ENCODE measurements at regions not wholly inside any gene's neighbourhood (a gene's known extent, or its start where the extent isn't known, plus 50 kb on each side); places are given as distances from the start of the nearest gene placed in this dataset.
A peak's percentile ranks its signal among the peaks of the same experiment; 100 is the strongest.

GRCh38 chr9:89738137-89738932 lies 133.5 kb downstream of the GADD45G start:
- intact Hi-C loops (cut with DNase I) = no loop called here
- ATAC-seq (ENCODE audit: poor library complexity) (peak; percentile 54), DNase-seq (no peak)

GRCh38 chr9:89739511-89739910 lies 134.7 kb downstream of the GADD45G start:
- ATAC-seq (ENCODE audit: poor library complexity) (no peak), DNase-seq (no peak)
- intact Hi-C loops (cut with DNase I) = no loop called here

- DNase-seq = no peak
- no peak for ATAC-seq (ENCODE audit: poor library complexity)
- intact Hi-C loops (cut with DNase I) = no loop called here
Measured at GRCh38 chr9:89739916-89740315, 135.1 kb downstream of the GADD45G start.

DNA sequence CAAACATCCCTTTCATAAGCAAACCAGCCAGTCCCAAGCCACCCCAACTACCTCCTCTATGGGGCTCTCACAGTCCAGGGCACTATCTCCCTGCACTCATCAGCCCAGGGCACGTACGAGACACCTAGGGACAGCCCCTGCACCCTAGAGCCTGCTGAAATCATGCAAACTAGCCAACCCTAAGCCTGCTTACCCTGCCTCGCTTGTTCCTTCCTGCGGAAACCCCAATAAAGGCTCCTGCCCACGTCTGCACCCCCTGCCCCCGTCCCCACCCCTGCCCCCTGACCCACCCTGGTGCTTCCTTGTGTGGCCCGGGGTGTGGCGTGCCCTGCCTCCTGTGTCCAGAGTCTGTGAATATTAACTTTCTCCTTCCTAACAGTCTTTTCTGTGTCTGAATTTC lies 135.9 kb downstream of the GADD45G start:
- DNase-seq (no peak), ATAC-seq (ENCODE audit: poor library complexity) (no peak)
- intact Hi-C loops (cut with DNase I) = no loop called here

- DNase-seq (no peak), ATAC-seq (ENCODE audit: poor library complexity) (no peak)
- intact Hi-C loops (cut with DNase I) = no loop called here
Measured at GRCh38 chr9:89742660-89743059, 137.8 kb downstream of the GADD45G start.

DNA sequence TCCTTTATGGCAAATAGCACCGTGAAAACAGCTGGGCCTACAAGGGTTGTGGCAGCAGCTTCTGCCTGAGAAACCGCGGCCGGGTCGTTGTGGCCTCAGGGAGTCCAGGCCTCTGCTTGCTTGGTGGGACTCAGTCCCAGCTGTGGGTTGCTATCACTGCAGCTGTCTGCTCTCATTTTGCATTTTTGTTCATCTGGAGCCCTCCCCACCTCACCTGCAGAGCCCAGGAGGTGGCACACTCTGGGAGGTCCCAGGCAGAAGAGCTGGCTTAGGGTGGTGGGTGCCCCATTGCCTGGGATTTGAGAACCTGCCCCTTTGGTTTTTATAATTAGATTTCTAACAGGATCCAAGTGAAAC lies 138.4 kb downstream of the GADD45G start:
- intact Hi-C loops (cut with DNase I) = no loop called here
- ATAC-seq (ENCODE audit: poor library complexity) (no peak), DNase-seq (no peak)

DNA sequence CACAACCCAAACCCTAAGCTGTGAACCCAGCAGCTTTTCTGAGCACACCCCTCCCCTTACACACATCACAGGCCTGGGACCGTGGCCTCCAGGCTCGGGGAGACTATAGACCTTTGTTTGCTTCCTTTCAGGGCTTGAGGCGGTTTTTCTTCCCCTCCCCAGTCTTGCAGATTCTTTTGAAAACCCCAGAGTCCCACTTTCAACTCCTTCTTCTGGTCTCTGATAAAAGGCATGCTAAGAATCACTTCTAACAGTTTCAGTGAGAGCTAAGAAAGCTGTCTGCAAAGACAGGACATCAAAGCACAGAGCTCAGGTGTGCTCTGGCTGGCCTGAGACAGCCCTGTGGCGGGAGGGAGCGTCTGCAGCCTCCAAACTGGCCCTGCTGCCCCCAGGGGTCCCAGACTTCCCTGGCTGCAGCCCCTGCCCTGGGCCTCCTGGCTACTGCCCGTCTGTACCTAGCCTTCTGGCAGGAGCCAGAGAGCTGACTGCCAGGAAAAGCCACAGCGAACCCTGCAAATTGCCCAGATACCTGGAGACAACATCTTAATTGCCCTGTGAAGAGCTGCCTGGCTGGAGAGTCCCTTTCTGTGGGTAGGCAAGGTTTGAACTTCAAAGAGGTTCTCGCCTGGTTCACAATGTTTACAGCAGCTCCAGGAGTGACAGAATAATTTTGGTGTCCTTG lies 138.9 kb downstream of the GADD45G start:
- DNase-seq = no peak
- no peak for ATAC-seq (ENCODE audit: poor library complexity)
- intact Hi-C loops (cut with DNase I) = no loop called here

GRCh38 chr9:89744255-89744648 lies 139.4 kb downstream of the GADD45G start:
- no peak for DNase-seq
- intact Hi-C loops (cut with DNase I) = no loop called here
- ATAC-seq (ENCODE audit: poor library complexity) = no peak

DNA sequence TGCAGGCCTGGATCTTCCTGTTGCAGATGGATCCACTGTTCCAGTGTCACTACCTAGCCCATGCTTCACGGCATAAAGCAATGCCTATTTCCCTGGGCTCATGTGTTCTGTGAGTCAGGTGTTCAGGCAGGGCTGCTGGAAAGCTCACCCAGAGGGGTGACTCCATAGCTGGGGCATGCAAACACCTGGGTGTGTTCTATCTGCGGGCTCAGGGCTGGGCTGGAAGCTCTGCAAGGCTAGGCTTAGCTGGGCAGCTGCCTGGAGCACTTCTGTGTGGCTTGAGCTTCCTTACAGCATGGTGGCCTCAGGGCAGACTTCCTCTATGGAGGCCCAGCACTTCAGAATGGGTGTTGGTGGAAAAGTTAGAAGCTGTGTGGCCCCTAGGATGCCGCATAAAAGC lies 139.9 kb downstream of the GADD45G start:
- DNase-seq (no peak), ATAC-seq (ENCODE audit: poor library complexity) (no peak)
- intact Hi-C loops (cut with DNase I) = no loop called here

DNA sequence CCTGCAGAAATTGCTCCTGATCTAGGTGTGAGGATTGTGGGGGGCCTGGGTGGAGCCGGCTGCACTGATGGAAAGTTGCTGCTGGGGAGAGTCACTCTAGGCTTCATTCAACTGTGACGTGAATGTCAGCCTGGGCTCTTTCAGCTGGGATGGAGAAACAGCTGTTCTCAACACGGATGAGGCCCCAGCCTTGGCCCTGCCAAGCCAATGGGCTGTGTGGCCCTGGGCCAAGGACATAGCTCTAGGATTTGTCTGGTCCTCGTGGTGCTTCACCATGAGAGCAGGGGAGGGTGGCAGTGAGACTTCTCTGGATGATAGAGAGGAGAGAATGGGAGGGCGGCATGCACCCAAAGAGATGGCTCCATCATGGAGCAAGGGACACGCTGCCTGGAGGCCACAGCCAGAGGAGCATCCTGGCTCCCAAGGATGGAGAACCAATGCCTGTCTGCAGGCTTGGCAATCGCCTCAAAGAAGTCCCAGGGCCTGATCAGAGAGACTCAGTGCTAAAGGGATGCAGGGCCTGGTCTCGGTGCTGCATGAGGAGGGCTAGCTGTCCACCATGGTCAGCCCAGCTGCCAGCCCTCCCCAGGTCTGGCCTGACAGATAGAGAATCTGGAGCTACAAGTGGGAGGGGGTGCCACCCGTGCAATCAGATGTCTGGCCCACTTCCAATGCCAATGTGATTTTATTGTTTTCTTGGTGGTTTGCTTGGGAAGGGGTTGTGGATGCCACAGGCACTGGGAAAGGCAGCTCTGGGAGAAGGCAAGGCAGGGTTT lies 141.0 kb downstream of the GADD45G start:
- intact Hi-C loops (cut with DNase I) = no loop called here
- ATAC-seq (ENCODE audit: poor library complexity) (no peak), DNase-seq (no peak)

GRCh38 chr9:89746385-89747116 lies 141.7 kb downstream of the GADD45G start:
- DNase-seq (peak; percentile 81), ATAC-seq (ENCODE audit: poor library complexity) (peak; percentile 62)
- intact Hi-C loops (cut with DNase I) = no loop called here

DNA sequence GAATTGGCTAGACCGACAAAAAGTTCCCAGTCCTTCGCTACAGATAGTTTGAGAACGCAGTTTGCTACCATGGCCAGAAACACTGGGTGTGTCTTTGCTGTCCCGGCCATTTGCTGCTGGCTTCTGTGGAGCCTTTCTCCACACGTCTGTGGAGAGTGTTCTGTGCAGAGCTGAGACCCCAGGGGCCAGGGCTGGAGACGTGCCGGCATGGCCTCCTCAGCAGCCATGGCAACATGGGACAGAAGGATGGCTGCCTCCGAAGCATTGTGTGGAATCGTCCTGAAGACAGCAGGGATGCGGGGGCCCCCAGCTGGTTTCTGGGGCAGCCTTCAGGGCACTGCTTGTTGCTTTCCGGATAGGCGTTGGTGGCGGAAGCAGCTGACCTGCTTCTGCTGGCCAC lies 142.8 kb downstream of the GADD45G start:
- ATAC-seq (ENCODE audit: poor library complexity) (peak; percentile 63), DNase-seq (peak; percentile 82)
- intact Hi-C loops (cut with DNase I) = no loop called here

GRCh38 chr9:89748021-89748670 lies 143.3 kb downstream of the GADD45G start:
- ATAC-seq (ENCODE audit: poor library complexity) = no peak
- intact Hi-C loops (cut with DNase I) = no loop called here

GRCh38 chr9:89748831-89749499 lies 144.2 kb downstream of the GADD45G start:
- ATAC-seq (ENCODE audit: poor library complexity) = no peak
- DNase-seq = no peak
- intact Hi-C loops (cut with DNase I) = no loop called here

More at GRCh38 chr9:89748021-89748670, 143.3 kb downstream of the GADD45G start:
- no peak for DNase-seq

DNA sequence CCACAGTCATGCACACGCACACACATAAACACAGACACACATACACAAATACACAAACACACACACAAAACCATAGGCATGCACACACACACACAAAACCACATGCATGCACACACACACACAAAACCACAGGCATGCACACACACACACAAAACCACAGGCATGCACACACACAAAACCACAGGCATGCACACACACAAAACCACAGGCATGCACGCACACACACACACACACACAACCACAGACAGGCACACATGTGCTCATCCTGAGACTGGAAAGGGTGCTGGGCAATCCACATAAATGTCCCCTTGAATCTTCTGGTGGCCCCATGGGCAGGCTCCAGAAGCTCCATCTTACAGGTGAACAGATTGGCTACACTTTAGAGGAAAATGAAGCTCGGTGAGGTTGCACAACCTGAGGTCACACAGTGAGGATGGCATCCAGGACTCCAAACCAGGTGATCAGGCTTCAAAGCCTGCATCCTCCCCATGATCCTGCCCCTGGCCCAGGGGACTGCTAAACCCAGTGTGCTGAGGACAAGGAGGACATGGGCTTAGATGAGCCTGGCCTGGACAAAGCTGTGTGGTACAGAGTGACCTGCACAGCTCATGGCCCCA lies 144.8 kb downstream of the GADD45G start:
- ATAC-seq (ENCODE audit: poor library complexity) = no peak
- DNase-seq = no peak
- intact Hi-C loops (cut with DNase I) = loop anchor here (10.0 kb wide), 1 partner anchor 145 kb away; the partner anchor contains the start of gene GADD45G

- intact Hi-C loops (cut with DNase I) = loop anchor here (10.0 kb wide), 1 partner anchor 145 kb away; the partner anchor contains the start of gene GADD45G
- peak; percentile 81 for DNase-seq
- ATAC-seq (ENCODE audit: poor library complexity) = peak; percentile 71
Measured at GRCh38 chr9:89750117-89750791, 145.4 kb downstream of the GADD45G start.

All from Right ventricle myocardium superior (tissue), 1 donor.